ENCODE measurements at regions not wholly inside any gene's neighbourhood (a gene's known extent, or its start where the extent isn't known, plus 50 kb on each side); places are given as distances from the start of the nearest gene placed in this dataset.
"Not testable (repeated sequence)": the region's sequence is repeated elsewhere in the genome, so short reads cannot be mapped to it uniquely, and the experiment has no call there.

GRCh38 chr20:12090920-12091319, 173.2 kb downstream of the BTBD3 start:
- Histone ChIP-seq H3K9me3 (ENCODE audit: control insufficient read depth in 2 of 2, low read length in 2 of 2) (no peaks in the 10 kb centered on the region), H3K4me1 (ENCODE audit: control insufficient read depth, insufficient read depth, low read length) (no peaks in the 10 kb centered on the region), H3K9ac (ENCODE audit: low read length in 2 of 2) (no peak overlapping the region), H3K27me3 (ENCODE audit: control insufficient read depth in 1 of 2, insufficient read depth in 2 of 2, low read length in 2 of 2) (no peaks in the 10 kb centered on the region), H3K27ac (ENCODE audit: low read length) (no peak overlapping the region), H3K36me3 (ENCODE audit: control insufficient read depth in 2 of 2, insufficient read depth in 2 of 2, low read length in 2 of 2) (no peaks in the 10 kb centered on the region), H3K4me3 (ENCODE audit: low read length in 2 of 2) (no peak overlapping the region)

- no peak overlapping the region for H3K9ac ChIP-seq (ENCODE audit: low read length in 2 of 2)
- no peaks in the 10 kb centered on the region for H3K36me3 ChIP-seq (ENCODE audit: control insufficient read depth in 2 of 2, insufficient read depth in 2 of 2, low read length in 2 of 2)
- no peaks in the 10 kb centered on the region for H3K4me1 ChIP-seq (ENCODE audit: control insufficient read depth, insufficient read depth, low read length)
- H3K9me3 ChIP-seq (ENCODE audit: control insufficient read depth in 2 of 2, low read length in 2 of 2), result no peaks in the 10 kb centered on the region
- H3K4me3 ChIP-seq (ENCODE audit: low read length in 2 of 2), result no peak overlapping the region
- no peak overlapping the region for H3K27ac ChIP-seq (ENCODE audit: low read length)
- H3K27me3 ChIP-seq (ENCODE audit: control insufficient read depth in 1 of 2, insufficient read depth in 2 of 2, low read length in 2 of 2), result no peaks in the 10 kb centered on the region
Measured at GRCh38 chr20:12093057-12093796, 175.5 kb downstream of the BTBD3 start.

DNA sequence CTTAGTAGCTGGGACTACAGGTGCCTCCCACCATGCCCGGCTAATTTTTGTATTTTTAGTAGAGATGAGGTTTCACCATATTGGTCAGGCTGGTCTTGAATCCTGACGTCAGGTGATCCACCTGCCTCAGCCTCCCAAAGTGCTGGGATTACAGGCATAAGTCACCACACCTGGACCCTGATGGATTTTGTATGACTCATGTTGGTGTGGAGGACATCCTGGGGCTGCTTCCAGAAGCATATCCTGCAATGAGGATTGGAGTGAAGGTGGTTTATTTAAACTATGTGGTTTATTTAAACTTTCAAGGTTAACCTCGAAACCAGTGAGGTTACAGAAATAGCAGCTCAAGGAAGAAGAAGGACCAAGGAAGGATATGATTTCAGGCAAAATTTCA, 176.1 kb downstream of the BTBD3 start:
- H3K27ac ChIP-seq (ENCODE audit: low read length); H3K4me3 ChIP-seq (ENCODE audit: low read length in 2 of 2); H3K9me3 ChIP-seq (ENCODE audit: control insufficient read depth in 2 of 2, low read length in 2 of 2); H3K36me3 ChIP-seq (ENCODE audit: control insufficient read depth in 2 of 2, insufficient read depth in 2 of 2, low read length in 2 of 2); H3K27me3 ChIP-seq (ENCODE audit: control insufficient read depth in 1 of 2, insufficient read depth in 2 of 2, low read length in 2 of 2); H3K9ac ChIP-seq (ENCODE audit: low read length in 2 of 2); H3K4me1 ChIP-seq (ENCODE audit: control insufficient read depth, insufficient read depth, low read length): not testable (repeated sequence)

DNA sequence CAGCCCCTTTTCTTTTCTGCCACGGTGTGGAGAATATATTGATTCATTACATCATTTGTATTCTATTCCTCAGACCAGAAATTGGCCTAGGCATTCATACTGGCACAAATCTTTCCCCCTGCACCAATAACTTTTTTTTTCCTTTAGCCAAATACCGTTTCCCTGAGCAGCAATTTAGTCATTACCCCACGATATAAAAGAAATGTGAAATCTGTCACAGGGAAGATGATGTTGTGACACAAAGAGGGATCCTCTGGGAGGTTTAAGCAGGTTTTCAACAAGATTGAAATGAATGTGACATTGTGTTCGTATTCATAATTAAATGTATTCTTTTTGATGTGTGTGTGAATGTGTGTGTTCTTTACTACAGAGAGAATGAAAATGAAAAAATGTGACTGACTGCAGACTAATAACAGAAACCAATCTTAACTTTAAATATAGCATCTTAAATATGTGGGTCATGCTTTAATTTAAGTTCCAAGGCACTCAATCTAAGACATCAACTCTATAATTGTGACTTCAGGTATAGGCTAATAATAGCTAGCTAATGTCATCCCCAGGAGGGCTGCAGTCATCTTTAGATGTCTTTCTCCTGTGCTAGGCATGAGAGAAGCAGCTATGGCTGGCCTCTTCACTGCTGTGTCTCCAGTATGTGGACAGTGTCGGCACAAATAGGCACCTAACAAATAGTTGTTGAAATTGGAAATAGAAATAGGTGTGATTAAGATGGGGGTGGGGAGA, 177.7 kb downstream of the BTBD3 start:
- no peak overlapping the region for H3K27ac ChIP-seq (ENCODE audit: low read length)
- H3K27me3 ChIP-seq (ENCODE audit: control insufficient read depth in 1 of 2, insufficient read depth in 2 of 2, low read length in 2 of 2), result no peaks in the 10 kb centered on the region
- no peaks in the 10 kb centered on the region for H3K9me3 ChIP-seq (ENCODE audit: control insufficient read depth in 2 of 2, low read length in 2 of 2)

DNA sequence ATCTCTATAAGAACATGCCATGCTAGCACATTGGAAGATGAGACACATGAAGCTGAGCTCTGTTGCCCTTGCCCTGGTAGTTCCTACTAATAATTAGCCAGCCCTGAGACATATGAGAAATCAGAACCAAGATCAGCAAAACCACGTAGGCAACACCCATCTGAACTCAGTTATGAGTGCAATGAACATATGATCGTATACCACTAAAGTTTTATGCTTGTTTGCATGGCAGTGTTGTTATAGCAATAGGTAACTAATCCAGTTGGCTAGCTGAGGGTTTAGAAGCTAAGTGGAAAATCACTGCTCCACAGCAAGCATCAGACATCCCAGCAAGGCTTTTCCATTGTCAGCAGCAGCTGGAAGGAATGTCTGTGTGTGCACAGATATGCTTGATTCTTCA, 180.7 kb downstream of the BTBD3 start:
- no peak overlapping the region for H3K27ac ChIP-seq (ENCODE audit: low read length)
- H3K9ac ChIP-seq (ENCODE audit: low read length in 2 of 2), result no peak overlapping the region
- H3K27me3 ChIP-seq (ENCODE audit: control insufficient read depth in 1 of 2, insufficient read depth in 2 of 2, low read length in 2 of 2), result no peaks in the 10 kb centered on the region
- no peak overlapping the region for H3K4me3 ChIP-seq (ENCODE audit: low read length in 2 of 2)
- no peaks in the 10 kb centered on the region for H3K4me1 ChIP-seq (ENCODE audit: control insufficient read depth, insufficient read depth, low read length)
- H3K36me3 ChIP-seq (ENCODE audit: control insufficient read depth in 2 of 2, insufficient read depth in 2 of 2, low read length in 2 of 2), result no peaks in the 10 kb centered on the region
- H3K9me3 ChIP-seq (ENCODE audit: control insufficient read depth in 2 of 2, low read length in 2 of 2), result no peaks in the 10 kb centered on the region

More for the DNA sequence above, 177.7 kb downstream of the BTBD3 start:
- Histone ChIP-seq H3K9ac (ENCODE audit: low read length in 2 of 2) (no peak overlapping the region), H3K4me3 (ENCODE audit: low read length in 2 of 2) (no peak overlapping the region), H3K4me1 (ENCODE audit: control insufficient read depth, insufficient read depth, low read length) (no peaks in the 10 kb centered on the region), H3K36me3 (ENCODE audit: control insufficient read depth in 2 of 2, insufficient read depth in 2 of 2, low read length in 2 of 2) (no peaks in the 10 kb centered on the region)

GRCh38 chr20:12108846-12109245, 191.2 kb downstream of the BTBD3 start:
- H3K9me3 ChIP-seq (ENCODE audit: control insufficient read depth in 2 of 2, low read length in 2 of 2), result peaks cover 0 to 4% of the 10 kb centered on the region in 2 donors
- H3K27ac ChIP-seq (ENCODE audit: low read length), result no peak overlapping the region
- H3K4me1 ChIP-seq (ENCODE audit: control insufficient read depth, insufficient read depth, low read length), result no peaks in the 10 kb centered on the region
- H3K36me3 ChIP-seq (ENCODE audit: control insufficient read depth in 2 of 2, insufficient read depth in 2 of 2, low read length in 2 of 2), result no peaks in the 10 kb centered on the region
- H3K9ac ChIP-seq (ENCODE audit: low read length in 2 of 2), result no peak overlapping the region
- no peaks in the 10 kb centered on the region for H3K27me3 ChIP-seq (ENCODE audit: control insufficient read depth in 1 of 2, insufficient read depth in 2 of 2, low read length in 2 of 2)
- H3K4me3 ChIP-seq (ENCODE audit: low read length in 2 of 2), result no peak overlapping the region

DNA sequence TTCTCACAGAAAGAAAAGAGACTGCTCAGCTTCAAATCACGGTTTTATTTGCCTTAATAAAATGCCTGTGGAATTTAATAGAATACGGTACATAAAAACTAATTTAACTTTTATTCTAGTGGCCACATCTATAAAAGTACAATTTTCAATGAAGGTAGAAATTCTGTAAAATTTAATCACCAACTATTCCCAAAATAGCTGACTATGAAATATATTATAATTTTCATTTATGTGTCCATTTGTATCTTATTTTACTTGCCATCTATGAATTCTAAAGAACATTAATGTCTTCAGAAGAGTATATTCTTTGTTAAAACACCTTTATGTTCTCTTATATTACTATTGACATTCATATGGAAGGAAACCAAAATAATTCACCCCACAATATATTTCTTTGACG, 192.6 kb downstream of the BTBD3 start:
- H3K27ac ChIP-seq (ENCODE audit: low read length), result no peak overlapping the region
- peaks cover 0 to 4% of the 10 kb centered on the region in 2 donors for H3K9me3 ChIP-seq (ENCODE audit: control insufficient read depth in 2 of 2, low read length in 2 of 2)
- H3K27me3 ChIP-seq (ENCODE audit: control insufficient read depth in 1 of 2, insufficient read depth in 2 of 2, low read length in 2 of 2), result no peaks in the 10 kb centered on the region
- no peaks in the 10 kb centered on the region for H3K4me1 ChIP-seq (ENCODE audit: control insufficient read depth, insufficient read depth, low read length)
- H3K9ac ChIP-seq (ENCODE audit: low read length in 2 of 2), result no peak overlapping the region
- H3K36me3 ChIP-seq (ENCODE audit: control insufficient read depth in 2 of 2, insufficient read depth in 2 of 2, low read length in 2 of 2), result no peaks in the 10 kb centered on the region
- no peak overlapping the region for H3K4me3 ChIP-seq (ENCODE audit: low read length in 2 of 2)

DNA sequence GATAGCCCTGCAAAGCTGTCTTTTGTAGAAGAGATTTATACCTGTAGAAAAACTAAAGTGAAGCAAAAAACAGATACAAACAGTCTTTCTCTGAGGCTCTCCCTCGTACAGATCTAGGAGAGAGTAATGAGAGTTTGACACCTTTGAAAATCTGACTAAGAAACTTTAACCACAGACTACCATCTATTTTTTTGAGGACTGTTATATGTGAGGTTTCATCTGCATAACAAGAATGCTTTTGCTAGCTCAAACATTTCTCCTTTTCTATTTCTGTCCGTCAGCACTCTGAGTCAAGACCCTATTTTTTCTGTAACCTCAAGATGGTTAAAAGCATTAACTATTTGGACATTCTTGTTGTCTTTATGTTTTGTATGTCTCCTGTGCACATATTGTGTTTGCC, 193.0 kb downstream of the BTBD3 start:
- Histone ChIP-seq H3K27ac (ENCODE audit: low read length) (no peak overlapping the region), H3K4me3 (ENCODE audit: low read length in 2 of 2) (no peak overlapping the region), H3K4me1 (ENCODE audit: control insufficient read depth, insufficient read depth, low read length) (no peaks in the 10 kb centered on the region), H3K27me3 (ENCODE audit: control insufficient read depth in 1 of 2, insufficient read depth in 2 of 2, low read length in 2 of 2) (no peaks in the 10 kb centered on the region), H3K9ac (ENCODE audit: low read length in 2 of 2) (no peak overlapping the region), H3K36me3 (ENCODE audit: control insufficient read depth in 2 of 2, insufficient read depth in 2 of 2, low read length in 2 of 2) (no peaks in the 10 kb centered on the region), H3K9me3 (ENCODE audit: control insufficient read depth in 2 of 2, low read length in 2 of 2) (peaks cover 0 to 4% of the 10 kb centered on the region in 2 donors)

- Histone ChIP-seq H3K4me1 (ENCODE audit: control insufficient read depth, insufficient read depth, low read length) (no peaks in the 10 kb centered on the region), H3K27me3 (ENCODE audit: control insufficient read depth in 1 of 2, insufficient read depth in 2 of 2, low read length in 2 of 2) (no peaks in the 10 kb centered on the region), H3K4me3 (ENCODE audit: low read length in 2 of 2) (no peak overlapping the region), H3K9ac (ENCODE audit: low read length in 2 of 2) (no peak overlapping the region), H3K27ac (ENCODE audit: low read length) (no peak overlapping the region), H3K9me3 (ENCODE audit: control insufficient read depth in 2 of 2, low read length in 2 of 2) (peaks cover 0 to 4% of the 10 kb centered on the region in 2 donors), H3K36me3 (ENCODE audit: control insufficient read depth in 2 of 2, insufficient read depth in 2 of 2, low read length in 2 of 2) (no peaks in the 10 kb centered on the region)
Measured at GRCh38 chr20:12111431-12112088, 193.9 kb downstream of the BTBD3 start.

DNA sequence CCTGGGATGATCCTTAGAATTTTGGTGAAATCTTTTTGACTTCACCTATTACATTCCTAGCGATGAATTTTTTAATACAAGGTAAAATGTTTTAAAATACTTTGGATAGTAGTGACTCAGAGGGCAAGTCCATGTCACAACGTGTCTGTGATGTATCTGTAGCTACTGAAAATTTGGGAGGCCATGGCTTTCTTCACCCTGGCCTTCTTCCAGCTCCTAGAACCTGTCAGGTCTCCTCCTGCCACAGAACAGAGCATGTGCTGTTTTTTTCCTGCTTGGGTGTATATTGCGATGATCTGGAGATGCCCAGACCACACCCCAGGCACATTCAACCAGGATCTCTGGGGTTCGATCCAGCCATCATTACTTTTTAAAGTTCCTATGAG, 194.4 kb downstream of the BTBD3 start:
- H3K36me3 ChIP-seq (ENCODE audit: control insufficient read depth in 2 of 2, insufficient read depth in 2 of 2, low read length in 2 of 2), result no peaks in the 10 kb centered on the region
- no peaks in the 10 kb centered on the region for H3K27me3 ChIP-seq (ENCODE audit: control insufficient read depth in 1 of 2, insufficient read depth in 2 of 2, low read length in 2 of 2)
- H3K9me3 ChIP-seq (ENCODE audit: control insufficient read depth in 2 of 2, low read length in 2 of 2), result peaks cover 0 to 1% of the 10 kb centered on the region in 2 donors
- no peak overlapping the region for H3K9ac ChIP-seq (ENCODE audit: low read length in 2 of 2)
- no peak overlapping the region for H3K27ac ChIP-seq (ENCODE audit: low read length)
- H3K4me1 ChIP-seq (ENCODE audit: control insufficient read depth, insufficient read depth, low read length), result no peaks in the 10 kb centered on the region
- H3K4me3 ChIP-seq (ENCODE audit: low read length in 2 of 2), result no peak overlapping the region

- no peak overlapping the region for H3K27ac ChIP-seq (ENCODE audit: low read length)
- H3K4me1 ChIP-seq (ENCODE audit: control insufficient read depth, insufficient read depth, low read length), result no peaks in the 10 kb centered on the region
- no peaks in the 10 kb centered on the region for H3K27me3 ChIP-seq (ENCODE audit: control insufficient read depth in 1 of 2, insufficient read depth in 2 of 2, low read length in 2 of 2)
- H3K9ac ChIP-seq (ENCODE audit: low read length in 2 of 2), result no peak overlapping the region
- no peaks in the 10 kb centered on the region for H3K36me3 ChIP-seq (ENCODE audit: control insufficient read depth in 2 of 2, insufficient read depth in 2 of 2, low read length in 2 of 2)
- H3K4me3 ChIP-seq (ENCODE audit: low read length in 2 of 2), result no peak overlapping the region
- H3K9me3 ChIP-seq (ENCODE audit: control insufficient read depth in 2 of 2, low read length in 2 of 2), result no peaks in the 10 kb centered on the region
Measured at GRCh38 chr20:12112665-12113064, 195.0 kb downstream of the BTBD3 start.
